Kidney epithelial cell (primary cell): ENCODE measurements at regions not wholly inside any gene's neighbourhood (a gene's known extent, or its start where the extent isn't known, plus 50 kb on each side); places are given as distances from the start of the nearest gene placed in this dataset.

Experiments
- DNase-seq: peaks from one replicate; pipeline ENCODE4 v3.0.0-alpha.2; 2010; ENCODE audit warnings: low read depth
- H3K27me3 ChIP-seq: 2 replicates; pipeline ENCODE4 v1.6.0; 2011; ENCODE audit warnings: low read length; ENCODE audit not compliant: control insufficient read depth, insufficient read depth
- H3K36me3 ChIP-seq: 2 replicates; pipeline ENCODE4 v1.5.1; 2011; ENCODE audit warnings: low read length; ENCODE audit not compliant: control insufficient read depth, insufficient read depth
- H3K4me3 ChIP-seq: 2 replicates; pipeline ENCODE4 v1.5.1; 2011; ENCODE audit warnings: low read depth, mild to moderate bottlenecking, control low read depth, low read length
- TF ChIP-seq, protein P1 (sequence below): IDR thresholded peaks from 2 replicates; pipeline ENCODE4 v1.5.1; 2011; ENCODE audit warnings: mild to moderate bottlenecking, moderate library complexity, low read length, control low read depth, inconsistent platforms; ENCODE audit not compliant: insufficient read depth, poor library complexity, severe bottlenecking

DNA sequence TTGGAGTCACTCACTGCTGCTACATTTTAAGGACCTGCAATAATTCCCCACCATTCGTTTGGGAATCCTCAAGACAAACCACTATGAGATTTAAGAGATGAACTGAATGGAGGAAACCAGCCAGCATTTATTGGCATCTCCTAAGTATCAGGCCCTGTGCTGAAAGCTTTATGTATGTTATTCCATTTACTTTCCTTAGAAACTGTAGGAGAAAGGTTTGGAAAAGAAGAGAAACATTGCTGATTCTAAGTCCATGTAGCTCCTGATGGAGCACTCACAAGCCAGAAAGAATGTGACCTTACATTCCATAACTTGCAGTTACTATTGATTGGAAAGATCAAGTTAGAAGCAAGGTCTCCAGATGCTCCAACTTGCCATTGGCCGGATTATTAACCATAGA is 267.4 kb downstream of the GAS1 start:
- TF ChIP-seq, protein P1, sequence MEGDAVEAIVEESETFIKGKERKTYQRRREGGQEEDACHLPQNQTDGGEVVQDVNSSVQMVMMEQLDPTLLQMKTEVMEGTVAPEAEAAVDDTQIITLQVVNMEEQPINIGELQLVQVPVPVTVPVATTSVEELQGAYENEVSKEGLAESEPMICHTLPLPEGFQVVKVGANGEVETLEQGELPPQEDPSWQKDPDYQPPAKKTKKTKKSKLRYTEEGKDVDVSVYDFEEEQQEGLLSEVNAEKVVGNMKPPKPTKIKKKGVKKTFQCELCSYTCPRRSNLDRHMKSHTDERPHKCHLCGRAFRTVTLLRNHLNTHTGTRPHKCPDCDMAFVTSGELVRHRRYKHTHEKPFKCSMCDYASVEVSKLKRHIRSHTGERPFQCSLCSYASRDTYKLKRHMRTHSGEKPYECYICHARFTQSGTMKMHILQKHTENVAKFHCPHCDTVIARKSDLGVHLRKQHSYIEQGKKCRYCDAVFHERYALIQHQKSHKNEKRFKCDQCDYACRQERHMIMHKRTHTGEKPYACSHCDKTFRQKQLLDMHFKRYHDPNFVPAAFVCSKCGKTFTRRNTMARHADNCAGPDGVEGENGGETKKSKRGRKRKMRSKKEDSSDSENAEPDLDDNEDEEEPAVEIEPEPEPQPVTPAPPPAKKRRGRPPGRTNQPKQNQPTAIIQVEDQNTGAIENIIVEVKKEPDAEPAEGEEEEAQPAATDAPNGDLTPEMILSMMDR: no peak
- Histone ChIP-seq H3K27me3 (no peaks in the 10 kb centered on the region), H3K36me3 (no peaks in the 10 kb centered on the region), H3K4me3 (no peak overlapping the region)
- DNase-seq: no peak

DNA sequence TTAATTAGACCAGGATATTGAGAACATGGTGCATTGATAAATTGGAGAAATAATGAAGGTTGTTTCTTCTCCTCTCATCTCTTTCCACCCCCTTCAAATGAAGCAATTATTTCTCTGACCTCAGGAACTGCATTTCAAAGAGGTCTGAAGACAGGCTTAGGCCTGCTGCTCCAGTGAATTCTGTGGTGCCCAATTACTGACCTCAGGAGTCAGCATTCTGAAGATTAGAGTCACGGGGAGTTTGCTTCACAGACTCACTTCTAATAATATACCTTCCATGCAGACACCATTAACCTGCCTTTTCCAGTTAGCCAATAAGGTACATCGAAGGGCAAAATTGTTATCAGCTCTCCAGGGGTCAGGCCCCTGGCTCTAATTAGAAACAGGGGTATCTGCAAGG is 270.9 kb downstream of the GAS1 start:
- TF ChIP-seq, protein P1: no peak
- H3K4me3 ChIP-seq: no peak overlapping the region
- no peak for DNase-seq
- H3K27me3 ChIP-seq: no peaks in the 10 kb centered on the region
- H3K36me3 ChIP-seq: no peaks in the 10 kb centered on the region

GRCh38 chr9:86675805-86676204 is 271.5 kb downstream of the GAS1 start:
- Histone ChIP-seq H3K36me3 (no peaks in the 10 kb centered on the region), H3K4me3 (no peak overlapping the region), H3K27me3 (no peaks in the 10 kb centered on the region)
- TF ChIP-seq, protein P1: no peak
- no peak for DNase-seq

DNA sequence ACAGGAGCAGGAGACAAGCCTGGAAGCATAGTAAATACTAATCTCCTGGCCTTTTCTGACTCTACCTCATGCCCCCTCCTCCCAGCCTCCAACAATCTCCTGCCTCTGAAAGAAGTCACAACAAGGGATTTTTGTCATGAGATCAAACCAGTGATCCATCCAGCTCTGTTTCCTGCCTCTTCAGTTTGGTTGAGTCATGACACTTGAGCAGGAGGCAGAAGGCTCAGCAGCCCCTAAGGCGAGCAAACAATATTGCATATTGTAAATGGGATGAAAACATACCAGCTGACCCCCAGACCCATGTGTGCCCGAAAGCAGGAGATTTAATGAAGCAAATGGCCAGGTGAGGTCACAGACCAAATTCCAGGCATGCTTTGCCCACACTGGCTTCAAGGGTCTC is 272.8 kb downstream of the GAS1 start:
- TF ChIP-seq, protein P1: no peak
- DNase-seq: no peak
- Histone ChIP-seq H3K36me3 (no peaks in the 10 kb centered on the region), H3K27me3 (no peaks in the 10 kb centered on the region), H3K4me3 (no peak overlapping the region)

DNA sequence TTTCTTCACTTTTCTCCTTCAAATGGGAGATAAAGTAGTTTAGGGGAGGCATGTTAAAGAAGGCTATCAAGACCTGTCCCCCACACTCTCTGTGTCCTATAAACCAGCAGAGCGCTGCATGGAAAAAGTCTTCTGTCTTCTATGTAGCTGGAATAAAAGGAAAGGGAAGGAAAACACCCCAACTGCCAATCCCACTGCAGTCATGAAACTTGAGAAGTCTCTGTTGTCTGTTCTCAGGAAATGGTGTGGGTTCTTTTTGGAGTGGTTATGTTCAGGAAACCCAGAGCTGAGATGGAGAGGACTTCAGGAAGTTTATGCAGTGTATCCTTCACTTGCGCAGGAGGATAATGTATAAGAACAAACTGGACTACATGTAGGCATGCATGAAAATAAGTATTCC is 274.3 kb downstream of the GAS1 start:
- Histone ChIP-seq H3K27me3 (no peaks in the 10 kb centered on the region), H3K4me3 (no peak overlapping the region), H3K36me3 (no peaks in the 10 kb centered on the region)
- TF ChIP-seq, protein P1: no peak
- DNase-seq: no peak

DNA sequence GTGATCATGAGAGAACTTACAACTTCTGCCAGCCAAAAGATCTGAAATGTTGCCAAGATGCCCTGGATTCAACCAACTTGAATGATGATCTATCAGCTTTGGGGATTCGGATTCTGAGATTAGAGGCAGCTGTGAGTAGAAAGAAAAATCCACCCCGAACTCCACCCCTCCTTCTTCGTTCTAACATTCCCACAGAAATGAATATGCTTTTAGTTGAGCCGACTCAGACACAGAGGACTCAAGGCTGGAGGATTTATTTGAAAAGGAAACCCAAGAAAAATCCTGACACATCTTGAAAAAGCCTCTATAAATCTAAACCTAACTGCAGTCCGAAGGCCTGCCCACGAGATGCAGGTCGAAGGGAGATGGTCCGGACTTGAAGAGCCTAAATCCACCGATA is 275.0 kb downstream of the GAS1 start:
- Histone ChIP-seq H3K4me3 (no peak overlapping the region), H3K27me3 (no peaks in the 10 kb centered on the region), H3K36me3 (no peaks in the 10 kb centered on the region)
- TF ChIP-seq, protein P1: no peak
- DNase-seq: no peak
